ENCODE measurements at regions not wholly inside any gene's neighbourhood (a gene's known extent, or its start where the extent isn't known, plus 50 kb on each side); places are given as distances from the start of the nearest gene placed in this dataset.
"Not testable (repeated sequence)": the region's sequence is repeated elsewhere in the genome, so short reads cannot be mapped to it uniquely, and the experiment has no call there.

DNA sequence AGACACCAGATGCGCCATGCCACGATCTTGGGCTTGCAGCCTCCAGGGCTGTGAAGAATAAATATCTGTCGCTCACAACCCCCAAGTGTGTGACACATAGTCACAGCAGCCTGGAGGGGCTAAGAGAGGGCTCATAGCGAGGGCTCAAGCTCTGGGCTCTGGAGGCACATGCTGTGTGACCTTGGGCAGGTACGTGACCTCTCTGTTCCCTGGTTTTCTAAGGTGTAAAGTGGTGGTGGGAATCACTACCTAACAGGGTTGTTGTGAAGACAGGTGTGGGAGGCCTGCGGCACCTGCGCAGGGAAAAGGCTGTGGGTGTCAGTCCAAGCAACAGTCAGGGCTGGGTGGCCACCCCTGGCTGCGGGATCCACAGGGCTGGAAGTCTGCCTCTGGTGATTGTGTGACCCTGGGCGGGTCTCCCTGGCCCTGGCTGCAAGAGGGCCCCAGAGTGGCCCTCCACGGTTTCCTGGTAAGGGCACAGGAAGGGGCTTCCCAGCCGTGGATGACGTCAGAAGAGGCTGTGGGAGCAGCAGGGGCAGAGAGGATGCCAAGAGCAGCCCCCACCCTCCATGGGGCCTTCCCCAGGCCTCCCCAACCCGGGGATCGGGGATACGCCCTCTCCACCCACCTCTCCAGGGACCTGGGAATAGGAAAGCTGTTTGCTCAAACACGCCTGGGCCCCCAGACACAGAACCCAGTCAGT, 218.8 kb upstream of the SGCG start:
- no peak for DNase-seq

DNA sequence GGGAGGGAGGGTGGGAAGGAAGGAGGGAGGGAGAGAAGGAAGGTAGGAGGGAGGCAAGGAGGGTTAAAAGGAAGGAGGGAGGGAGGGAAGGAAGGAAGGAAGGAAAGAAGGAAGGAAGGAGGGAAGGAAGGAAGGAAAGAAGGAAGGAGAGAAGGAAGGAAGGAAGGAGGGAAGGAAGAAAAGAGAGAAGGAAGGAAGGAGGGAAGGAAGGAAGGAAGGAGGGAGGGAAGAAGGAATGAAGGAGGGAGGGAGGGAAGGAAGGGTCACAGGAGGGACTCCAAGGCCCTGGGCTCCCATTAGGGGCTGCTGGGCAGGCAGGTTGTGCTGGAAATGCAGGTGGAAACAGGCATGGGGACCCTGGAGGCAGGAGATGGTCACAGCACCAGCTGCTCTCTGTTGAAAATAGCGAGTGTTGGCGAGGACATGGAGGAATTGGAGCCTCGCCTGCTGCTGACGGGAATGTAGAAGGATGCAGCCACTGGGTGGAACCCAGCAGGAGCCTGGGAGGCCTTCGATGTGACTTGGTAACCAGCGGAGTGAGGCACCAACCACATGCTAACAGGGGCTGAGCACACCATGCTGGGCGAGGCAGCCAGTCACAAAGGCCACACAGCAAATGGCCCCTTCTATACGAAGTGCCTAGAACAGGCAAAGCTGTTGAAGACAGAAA, 217.3 kb upstream of the SGCG start:
- DNase-seq = not testable (repeated sequence)

DNA sequence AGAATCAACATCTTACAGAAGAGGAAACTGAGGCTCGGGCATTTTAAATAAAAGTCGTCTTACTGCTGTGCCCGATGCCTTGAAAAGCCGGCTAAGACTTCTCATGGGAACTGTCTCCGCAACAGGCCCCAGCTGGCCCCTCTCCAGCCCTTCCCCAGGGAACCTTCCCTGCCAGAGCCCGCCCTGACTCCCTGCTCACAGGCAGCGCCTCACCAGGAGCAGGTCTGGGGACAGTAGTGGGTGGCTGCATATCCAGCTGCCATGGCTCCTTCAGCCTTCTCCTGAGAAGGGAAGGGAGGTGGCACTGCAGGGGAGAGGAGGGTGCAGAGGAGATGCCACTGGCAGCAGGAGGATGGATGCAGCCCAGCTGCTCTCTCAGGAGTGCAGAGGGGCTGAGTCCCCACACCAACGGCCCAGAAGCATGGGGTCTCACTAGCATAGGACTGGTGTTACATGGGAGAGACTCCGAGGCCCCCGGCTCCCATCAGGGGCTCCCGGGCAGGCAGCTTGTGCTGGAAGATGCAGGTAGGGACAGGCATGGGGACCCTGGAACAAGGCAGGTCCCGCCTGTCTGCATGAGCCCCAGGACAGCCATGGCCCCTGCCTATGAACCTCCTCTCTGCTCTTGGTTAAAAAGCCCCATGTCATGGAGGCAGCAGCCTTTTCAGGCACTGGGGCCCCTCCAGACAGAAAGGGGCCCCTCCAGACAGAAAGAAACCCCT, 216.4 kb upstream of the SGCG start:
- DNase-seq = no peak

DNA sequence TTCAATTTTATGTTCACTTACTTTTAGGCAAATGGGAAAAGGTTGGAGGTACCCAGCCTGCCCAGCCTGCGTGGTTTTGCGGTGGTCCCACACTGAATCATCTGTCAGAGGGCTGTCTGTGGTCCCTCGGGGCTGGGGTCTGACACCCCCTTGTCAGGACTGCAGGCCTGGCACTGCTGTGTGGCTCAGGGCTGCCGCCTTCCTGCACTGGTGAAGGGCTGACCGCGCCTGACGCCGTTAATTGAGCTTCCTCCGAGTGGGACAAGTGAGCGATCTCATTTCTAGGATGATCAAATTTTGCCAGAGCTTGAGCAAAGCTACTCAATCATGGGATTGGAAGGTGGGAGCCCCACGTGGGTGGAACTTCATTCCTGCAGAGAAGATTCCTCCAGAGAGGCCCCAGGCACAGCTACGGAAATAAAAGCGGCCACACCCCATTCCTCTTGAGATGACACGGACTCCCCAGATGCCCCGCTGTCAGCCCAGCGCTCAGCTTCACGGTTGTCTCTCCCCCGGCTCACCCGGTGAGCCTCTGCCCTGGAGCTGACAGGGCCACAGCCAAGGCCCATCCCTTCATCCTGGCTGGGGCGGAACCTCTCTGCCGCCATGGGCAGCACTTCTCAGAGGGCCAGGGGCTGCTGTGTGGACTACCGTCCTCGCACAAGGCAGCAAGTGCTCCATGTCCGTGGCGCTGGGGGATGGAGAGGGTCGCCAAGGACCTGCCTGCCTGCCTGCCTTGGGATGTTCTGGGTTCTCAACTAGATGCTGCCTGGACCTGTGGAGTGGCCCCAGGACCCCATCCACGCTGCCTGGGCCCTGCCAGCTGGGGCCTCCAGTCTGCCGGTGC, 215.5 kb upstream of the SGCG start:
- DNase-seq = not testable (repeated sequence)

DNA sequence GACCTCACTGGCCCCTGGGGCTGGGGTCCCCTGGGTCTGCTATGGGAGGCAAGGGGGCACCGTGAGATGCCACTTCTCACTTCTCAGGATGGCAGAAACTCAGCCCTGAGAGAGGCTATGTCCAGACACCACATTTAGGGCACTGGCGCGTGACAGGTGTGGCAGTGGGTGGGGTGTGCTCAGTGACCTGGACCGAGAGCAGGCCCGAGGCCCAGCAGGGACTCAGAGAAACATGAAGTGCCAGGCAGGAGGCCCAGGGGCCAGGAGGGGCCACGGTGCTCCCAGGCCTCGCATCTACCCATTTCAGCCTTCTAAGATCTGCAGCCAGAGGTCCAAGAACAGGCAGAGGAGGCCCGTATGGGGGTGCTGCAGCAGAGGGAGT, 214.9 kb upstream of the SGCG start:
- DNase-seq = not testable (repeated sequence)

DNA sequence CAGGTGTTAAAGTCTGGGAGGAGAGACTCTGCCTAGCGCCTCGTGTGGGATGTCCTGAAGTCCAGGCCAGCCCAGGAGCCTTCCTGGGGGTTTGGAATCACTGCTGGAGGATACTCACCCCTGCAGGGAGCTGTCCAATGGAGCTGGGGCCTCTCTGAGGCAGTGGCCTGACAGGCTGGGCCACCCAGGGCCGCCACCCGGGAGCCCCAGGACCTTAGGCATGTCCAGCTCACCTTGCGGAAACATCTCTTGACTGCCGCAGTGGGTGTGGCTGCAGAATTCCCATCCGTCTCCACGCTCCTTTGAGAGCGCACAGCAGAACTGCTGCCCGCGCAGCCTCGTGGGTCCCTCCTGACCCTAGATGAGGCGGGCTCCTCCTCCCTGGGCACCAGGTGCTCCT, 214.0 kb upstream of the SGCG start:
- not testable (repeated sequence) for DNase-seq

DNA sequence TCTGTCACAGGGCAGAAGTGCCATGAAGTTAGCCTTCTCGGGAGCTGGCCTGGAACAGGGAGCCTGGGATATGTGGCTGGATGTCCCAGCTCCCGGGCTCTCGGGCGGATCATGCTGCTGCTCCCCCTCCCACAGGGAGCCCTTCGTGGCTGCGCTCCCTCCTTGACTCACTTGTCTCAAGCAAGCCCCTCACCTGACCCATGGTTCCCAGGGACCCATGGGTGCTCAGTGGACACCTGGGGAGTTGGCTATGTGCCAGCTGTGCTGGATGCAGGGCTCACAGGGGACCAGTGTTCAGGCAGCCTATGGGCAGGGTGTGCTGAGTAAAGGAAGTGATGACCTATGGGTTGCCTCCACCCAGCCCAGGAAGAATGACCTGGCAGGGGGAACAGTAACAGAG, 213.1 kb upstream of the SGCG start:
- DNase-seq = no peak

DNA sequence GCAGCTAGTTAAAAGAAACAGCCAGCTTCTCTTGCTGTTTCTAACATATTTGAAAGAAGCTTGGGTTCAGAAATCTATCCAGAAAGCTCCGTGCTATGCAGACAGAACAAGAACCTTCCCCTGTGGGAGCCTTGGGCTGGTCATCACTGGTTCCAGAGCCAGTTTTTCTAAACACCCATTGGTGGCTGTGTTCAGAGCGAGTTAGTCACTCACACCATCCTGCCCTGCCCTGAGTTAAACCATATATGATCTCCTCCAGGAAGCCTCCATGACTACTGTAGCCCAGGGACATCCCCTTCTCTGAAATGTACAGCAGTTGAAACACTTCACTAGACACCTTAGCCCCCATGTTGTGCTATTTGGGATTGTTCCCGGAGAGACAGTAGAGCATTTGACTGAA, 200.8 kb upstream of the SGCG start:
- no peak for DNase-seq

DNA sequence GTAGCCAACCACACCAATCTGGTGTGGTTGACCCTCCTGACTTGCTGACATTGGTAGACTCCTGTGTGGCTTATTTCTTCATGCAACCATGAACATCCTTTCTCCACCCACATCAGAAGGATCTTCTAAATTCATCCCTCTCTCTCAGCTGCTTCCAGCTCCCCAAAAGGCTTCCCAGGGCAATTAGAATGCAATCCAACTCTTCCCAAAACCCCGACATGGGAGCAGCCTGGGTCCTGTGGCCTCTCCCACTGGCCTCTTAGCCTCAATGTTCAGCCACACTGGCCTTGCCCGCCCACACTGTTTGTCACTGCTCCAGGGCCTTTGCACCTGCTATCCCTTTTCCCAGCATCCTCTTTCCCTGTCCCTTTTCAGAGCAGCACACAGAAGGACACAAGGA, 199.8 kb upstream of the SGCG start:
- no peak for DNase-seq

DNA sequence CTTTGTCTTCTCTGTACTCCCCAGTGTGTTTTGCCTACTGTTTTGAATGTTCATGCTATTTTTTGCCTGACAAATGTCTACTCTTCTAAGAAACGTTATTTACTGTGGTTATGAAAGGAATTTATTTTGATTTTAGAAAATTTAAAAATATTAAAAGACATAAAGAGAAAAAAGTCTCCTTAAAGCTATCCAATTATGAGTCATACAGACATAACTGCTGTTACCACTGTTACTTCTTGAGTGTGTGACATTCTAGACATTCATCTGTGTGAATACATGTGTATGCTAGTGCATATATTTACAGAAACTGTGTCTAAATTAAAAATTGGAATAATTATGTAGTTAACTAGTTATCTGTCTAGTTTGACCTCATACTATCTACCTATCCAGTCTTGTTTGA, 187.6 kb upstream of the SGCG start:
- DNase-seq = no peak

DNA sequence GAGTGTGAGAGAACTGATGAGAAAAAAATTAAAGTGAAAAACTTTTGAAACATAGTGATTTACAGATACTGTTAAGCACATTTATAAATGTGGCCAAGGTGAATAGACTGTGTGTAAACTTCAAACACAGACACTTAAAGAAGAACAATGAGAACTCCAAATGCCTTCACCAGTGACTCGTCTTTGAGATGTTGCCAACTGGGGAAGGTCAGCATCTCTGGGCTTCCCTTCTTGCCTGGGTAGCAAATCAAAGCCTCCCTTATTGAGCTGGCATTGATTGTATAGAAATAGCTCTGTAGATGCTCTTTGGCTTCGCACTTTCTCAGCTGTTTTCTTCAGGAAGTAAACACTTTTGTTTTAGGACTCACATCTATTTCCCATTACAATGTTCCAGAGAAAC, 177.3 kb upstream of the SGCG start:
- DNase-seq = no peak

DNA sequence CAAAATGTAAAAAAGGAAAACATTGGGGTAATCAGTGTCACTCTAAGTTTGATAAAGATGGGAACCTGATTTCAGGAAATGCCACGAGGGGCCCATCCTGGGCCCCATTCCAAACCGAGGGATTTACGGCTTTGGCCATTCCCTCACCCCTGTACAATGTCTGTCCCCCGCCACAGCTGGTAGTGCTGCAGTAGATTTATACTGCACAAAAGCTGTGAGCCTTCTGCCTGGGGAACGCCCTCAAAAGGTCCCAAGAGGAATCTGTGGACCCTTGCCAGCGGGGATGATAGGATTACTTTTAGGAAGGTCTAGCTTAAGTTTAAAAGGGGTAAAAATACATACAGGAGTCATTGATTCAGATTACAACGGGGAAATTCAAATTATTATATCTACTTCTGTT, 173.4 kb upstream of the SGCG start:
- no peak for DNase-seq

DNA sequence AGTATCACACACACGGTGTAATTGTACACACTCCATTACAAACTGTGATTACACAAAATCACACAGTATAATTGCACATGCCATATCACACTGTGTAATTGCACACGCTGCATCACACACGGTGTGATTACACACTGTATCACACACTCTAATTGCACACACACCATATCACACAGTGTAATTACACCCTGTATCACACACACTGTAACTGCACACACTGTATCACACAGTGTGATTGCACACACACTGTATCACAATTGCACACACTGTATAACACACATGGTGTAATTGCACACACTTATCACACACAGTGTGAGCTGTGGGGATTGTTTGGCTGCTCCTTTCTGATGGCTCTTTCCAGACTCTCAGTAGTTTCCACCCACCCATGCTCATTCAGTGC, 162.6 kb upstream of the SGCG start:
- no peak for DNase-seq

DNA sequence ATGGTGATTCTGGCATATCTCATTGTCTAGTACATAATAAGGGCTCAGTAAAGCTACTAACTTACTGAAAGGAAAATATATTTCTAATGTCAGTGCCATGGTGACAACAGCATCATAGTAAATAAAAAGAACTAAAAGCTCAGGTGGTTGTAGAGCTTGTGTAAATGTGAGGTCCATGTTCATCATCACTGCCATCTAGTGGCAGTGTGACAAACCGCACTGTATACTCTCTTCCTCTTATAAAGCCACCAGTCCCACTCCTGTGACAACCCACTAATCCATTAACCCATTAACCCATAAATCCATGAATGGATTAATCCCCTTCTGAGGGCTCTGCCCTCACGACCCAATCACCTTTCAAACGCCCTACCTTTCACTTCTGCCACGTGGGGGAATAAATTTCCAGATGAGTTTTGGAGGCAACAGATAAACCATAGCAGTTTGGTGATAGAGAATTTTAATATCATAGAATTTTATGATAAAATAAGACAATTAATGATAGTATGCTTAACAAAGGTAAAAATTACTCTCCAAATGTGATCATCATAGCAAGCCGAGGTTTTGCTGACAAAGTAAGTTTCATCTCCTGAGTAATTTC, 160.4 kb upstream of the SGCG start:
- DNase-seq = peak; percentile 21

DNA sequence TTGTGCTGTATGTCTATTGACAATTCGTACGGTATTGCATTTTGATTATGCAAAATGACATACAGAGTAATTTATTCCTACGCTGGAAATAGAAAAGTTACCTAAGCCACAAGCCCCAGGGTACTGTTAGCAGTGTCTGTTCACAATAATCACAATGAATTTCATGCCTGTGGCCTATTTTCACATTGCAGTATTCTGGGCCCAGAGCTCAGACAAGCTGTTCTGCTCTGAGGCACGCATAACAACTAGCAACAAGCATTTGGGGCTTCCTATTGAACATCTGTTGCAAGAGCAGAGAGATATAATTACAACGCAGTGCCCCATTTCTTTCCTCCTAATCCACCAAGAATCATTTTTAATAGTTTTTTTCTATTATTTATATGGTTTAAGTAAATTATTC, 158.9 kb upstream of the SGCG start:
- DNase-seq = no peak

DNA sequence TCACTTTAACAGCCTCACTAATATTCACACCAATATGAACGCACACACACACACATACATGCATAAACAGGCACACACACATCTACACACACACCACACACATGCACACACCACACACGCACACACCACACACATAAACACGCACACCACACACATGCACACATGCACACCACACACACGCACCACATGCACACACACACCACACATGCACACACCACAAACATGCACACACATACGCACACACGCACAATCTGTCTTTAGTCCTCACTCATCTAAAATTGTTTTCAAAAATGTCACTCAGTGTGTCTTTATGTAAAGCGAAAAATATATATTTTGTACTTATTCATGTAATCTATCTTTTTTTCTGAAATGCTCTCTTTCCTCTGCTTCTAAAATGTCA, 158.1 kb upstream of the SGCG start:
- no peak for DNase-seq

DNA sequence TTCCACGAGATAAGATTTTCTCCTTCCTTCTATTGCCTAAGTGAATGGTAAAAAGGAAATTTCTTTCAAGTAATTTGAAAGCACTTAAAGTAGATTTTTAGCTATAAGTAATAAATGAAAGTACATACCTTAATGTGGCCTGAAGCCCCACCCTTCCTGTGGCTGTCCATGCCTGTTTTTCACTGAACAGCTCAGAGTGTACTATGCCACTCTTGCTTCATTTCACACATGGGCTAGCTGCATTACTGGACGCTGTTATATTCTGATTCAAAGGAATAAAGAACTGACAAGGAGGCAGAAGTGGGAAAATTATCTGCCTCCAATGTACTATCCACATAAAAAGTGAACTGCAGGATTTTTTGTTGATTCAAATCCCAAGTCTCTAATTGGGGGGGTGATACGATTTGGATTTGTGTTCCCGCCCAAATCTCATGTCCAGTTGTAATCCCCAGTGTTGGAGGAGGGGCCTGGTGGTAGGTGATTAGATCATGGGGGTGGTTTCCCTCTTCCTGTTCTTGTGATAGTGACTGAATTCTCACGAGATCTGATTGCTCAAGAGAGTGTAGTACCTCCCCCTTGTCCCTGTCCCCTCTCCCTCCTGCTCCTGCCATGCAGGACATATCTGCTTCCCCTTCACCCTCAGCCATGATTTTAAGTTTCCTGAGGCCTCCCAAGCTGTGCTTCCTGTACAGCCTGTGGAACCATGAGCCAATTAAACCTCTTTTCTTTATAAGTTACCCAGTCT, 154.7 kb upstream of the SGCG start:
- no peak for DNase-seq

DNA sequence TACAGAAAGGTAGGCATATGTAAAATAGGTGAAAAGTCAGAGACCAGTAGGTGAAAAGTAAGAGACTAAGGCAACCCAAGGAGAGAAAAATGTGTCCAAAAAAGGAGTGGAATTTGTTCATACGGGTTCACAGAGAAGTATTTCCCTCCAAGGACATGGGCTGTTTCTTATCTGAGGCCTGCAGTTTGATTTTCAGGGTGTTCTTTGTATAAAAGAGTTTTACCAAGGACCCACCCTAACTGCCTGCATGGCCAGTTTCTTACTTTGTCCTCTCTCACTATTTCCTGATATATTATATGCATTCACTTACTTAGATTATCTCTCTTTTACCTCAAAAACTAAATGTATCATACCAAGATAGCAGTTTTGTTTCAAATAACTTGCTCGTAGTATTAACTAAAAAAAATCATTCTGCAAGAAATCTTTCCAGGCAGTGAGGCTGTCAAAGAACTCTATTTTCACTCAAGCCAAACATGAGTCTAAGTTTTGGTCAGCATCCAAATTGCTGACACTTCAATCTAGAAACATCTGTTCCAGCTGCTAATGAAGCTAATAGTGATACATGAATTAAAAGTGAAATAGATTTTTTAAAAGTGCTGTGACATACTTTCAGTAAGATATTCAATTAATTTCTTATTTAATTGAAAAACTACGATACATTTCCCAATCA, 141.4 kb upstream of the SGCG start:
- DNase-seq = no peak

DNA sequence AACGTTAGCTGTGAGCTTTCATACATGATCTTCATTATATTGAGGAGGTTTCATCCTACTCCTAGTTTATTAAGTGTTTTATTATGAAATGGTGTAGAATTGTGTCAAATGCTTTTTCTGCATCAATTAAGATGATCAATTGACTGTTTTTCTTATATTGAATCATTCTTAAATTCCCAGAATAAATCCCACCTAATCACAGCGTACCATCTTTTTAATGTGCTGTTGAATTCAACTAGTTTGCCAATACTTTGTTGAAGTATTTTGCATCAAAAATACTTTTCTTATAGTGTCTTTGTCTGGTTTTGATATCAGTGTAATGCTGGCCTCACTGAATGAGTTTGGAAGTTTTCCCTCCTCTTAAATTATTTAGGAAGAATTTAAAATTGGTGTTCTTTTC, 138.6 kb upstream of the SGCG start:
- no peak for DNase-seq

DNA sequence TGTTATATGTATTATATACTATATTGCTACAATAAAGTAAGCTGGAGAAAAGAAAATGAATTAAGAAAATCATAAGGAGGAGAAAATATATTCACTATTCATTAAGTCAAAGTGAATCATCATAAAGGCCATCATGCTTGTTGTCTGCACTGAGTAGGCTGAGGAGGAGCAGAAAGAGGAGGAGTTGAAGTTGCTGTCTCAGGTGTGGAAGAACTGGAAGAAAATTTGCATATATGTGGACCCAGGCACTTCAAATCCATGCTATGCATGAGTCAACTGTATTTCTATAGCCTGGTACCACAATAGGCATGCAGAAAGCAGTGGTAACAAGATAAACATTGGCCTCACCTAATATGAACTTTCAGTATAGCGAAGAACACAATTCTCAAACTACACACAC, 135.9 kb upstream of the SGCG start:
- no peak for DNase-seq

DNA sequence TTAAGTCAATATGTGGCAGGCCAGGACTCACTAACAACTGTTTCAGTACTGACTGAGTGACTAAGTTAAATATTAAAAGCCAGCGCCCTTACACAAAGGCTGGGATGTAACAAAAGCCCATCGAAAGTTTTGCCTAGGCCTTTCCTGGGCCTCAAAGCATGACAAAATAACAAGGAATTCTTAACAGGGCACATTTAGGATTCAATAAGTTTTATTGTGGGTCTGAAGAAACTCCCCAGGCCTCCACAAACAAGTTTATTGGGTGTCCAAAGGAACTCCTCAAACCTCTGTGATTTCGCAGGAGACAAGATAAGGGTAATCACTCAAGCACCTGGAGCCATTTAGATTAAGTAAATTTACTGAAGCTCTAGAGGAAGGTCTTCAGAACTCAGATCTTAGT, 130.7 kb upstream of the SGCG start:
- DNase-seq = no peak

DNA sequence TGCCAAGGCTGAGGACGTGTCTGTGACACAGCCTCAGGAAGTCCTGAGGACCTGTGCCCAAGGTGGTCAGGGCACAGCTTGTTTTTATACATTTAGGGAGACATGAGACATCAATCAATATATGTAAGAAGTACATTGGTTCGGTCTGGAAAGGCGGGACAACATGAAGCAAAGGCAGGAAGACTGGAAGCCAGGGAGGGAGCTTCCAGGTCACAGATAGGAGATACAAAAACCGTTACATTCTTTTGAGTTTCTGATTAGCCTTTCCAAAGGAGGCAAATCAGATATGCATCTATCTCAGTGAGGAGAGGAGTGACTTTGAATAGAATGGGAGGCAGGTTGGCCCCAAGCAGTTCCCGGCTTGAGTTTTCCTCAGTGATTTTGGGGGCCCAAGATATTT, 127.1 kb upstream of the SGCG start:
- DNase-seq = not testable (repeated sequence)
